HG03135 (cell line): ENCODE measurements at regions not wholly inside any gene's neighbourhood (a gene's known extent, or its start where the extent isn't known, plus 50 kb on each side); places are given as distances from the start of the nearest gene placed in this dataset.
"Not testable (repeated sequence)": the region's sequence is repeated elsewhere in the genome, so short reads cannot be mapped to it uniquely, and the experiment has no call there.

ENCODE experiments used
- ATAC-seq: cut with Tn5 transposase; IDR thresholded peaks from one replicate; pipeline ENCODE4 v1.9.1; 2021; ENCODE audit warnings: mild to moderate bottlenecking, moderate library complexity; ENCODE audit not compliant: unreplicated experiment

GRCh38 chr21:35552483-35552882 lies 503.4 kb upstream of the RUNX1 start:
- not testable (repeated sequence) for ATAC-seq

- ATAC-seq, result no peak
These were observed 500.0 kb upstream of the RUNX1 start for GRCh38 chr21:35548904-35549615.

- ATAC-seq, result no peak
These were observed 499.1 kb upstream of the RUNX1 start for GRCh38 chr21:35547946-35548774.

DNA sequence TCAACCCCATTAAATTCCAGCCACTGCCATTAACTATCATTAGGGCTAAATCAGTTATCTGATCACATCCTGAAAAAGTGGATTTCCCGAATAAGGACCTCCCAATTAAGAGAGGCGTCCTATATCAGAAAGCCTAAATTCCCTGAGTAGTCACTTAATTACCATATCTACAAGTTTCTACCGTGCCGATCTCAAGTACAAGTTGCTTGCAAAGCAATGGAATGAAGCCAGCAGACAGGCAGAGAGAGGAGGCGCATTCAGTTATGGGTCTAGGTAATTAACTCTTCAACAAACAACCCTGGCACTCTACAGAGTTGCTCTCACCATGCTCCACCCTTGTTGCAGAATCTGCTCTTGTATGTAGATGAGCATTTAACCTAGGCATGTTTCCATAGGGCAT lies 494.6 kb upstream of the RUNX1 start:
- no peak for ATAC-seq

DNA sequence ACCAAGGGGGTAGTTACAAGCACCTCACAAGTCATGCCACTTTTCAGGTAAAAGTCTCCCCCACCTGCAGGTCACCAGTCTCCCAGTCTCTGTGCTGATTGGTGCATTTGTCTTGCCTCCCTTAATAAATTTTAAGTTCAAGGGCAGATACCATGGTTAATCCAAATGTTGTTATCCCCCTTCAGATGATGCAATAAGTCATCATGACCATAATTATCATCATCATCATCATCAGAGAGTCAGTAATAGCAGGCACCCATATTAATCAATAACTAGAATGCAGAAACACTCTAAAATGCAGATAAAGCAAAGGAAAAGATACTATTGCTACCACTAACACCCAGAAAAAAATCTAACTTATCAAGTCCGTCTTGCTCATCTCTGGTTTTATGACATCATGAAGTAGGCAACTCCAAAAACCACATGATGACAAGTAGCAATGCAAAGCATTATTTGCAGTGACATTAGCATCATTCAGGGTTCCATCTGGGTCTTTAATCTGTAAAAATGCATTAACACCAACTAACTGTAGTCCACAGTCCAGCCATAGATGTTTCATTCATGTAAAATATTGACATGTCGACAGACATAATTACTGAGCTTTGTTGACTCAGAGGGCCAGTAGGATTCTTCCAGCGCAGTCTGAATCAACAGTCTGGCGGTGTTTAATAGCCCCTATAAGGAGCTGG lies 492.0 kb upstream of the RUNX1 start:
- ATAC-seq, result no peak

DNA sequence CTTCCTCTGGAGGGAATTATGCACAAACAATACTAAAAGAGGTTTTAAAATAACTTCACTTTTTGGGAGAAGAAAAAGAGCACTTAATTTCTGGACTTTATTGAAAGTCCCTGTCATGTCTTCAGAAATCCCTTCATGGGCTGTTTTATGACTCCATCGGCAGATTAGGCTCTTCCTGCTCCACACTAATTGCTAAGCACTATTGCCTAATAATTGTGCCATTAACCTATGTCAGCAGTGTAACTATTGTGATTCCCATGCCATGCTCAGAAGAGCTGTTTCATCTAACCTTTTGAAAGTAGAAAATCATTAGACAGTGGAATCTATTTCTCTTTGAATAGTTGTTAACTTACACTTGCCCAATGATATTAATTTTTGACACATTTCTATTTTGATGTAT lies 489.3 kb upstream of the RUNX1 start:
- ATAC-seq, result no peak

DNA sequence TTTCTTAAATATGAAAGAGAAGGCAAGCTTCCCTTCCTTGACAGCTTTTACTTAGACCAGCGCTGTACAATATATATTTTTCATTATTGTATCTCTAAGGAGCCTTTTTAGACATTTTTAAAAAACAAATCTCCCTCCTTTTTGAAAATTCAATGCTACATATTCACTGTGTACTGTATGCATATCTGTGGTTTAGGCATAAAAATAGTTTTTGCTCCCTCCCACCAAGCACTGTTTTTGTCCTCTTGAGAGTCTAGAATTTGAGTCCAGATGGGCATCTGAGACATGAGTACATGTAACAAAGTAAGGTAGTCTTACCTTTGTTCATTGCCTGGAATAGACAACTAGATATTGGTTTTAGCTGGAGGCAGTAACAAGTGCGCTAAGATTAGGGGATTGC lies 488.5 kb upstream of the RUNX1 start:
- ATAC-seq, result no peak

- ATAC-seq, result no peak
These were observed 484.8 kb upstream of the RUNX1 start for GRCh38 chr21:35533893-35534292.

- ATAC-seq, result no peak
These were observed 481.7 kb upstream of the RUNX1 start for GRCh38 chr21:35530766-35531165.

DNA sequence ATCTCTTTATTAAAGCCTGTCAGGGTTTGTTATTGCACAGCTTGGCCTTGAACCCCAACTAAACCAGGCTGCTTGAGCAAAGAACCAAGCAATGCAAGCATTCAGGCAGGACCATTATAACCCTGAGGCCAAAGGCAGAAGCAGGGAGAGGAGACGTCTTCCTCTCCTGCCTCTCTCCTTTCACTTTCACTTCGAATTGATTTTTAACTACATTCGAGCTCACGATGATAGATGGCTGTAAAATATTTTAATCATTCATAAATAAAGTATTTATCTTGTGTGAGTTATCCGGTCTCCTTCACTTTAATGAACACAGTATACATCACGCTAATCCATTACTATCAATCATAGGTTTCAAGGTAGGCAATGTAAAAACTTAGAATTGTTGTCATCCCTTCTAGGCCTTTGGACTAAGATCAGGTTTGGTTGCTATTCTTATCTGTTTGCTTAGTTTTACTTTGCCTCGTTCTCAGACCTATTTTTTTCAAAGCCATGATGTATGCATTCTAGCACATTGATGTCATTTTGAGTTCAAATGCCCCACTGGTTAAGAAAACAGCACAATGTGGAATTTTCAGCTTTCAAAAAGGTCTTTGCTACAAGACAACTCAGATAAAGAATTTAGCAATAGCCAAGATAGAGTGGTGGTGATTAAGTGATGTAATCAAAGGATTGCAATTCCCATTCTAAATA lies 480.2 kb upstream of the RUNX1 start:
- no peak for ATAC-seq

GRCh38 chr21:35528116-35529042 lies 479.3 kb upstream of the RUNX1 start:
- ATAC-seq, result no peak

DNA sequence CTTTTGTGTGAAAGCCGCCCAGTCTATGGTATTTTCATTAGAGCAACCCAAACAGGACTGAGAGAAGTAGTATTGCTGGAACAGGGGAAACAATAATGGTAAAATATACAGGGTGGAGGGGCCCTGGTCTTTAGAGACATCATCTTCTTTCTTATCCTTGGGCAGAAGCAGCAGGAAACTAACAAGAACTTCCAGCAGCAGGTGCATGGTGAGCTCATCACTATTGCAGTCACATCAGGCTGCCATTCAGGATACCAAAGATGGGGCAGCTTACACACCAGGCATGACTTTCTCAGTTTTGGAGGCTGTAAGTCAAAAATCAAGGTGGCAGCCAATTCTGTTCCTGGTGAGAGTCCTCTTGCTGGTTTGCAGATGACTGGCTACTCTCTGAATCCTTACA lies 478.3 kb upstream of the RUNX1 start:
- ATAC-seq, result no peak

GRCh38 chr21:35525443-35525842 lies 476.3 kb upstream of the RUNX1 start:
- ATAC-seq, result no peak

GRCh38 chr21:35521852-35522505 lies 472.9 kb upstream of the RUNX1 start:
- ATAC-seq, result no peak

DNA sequence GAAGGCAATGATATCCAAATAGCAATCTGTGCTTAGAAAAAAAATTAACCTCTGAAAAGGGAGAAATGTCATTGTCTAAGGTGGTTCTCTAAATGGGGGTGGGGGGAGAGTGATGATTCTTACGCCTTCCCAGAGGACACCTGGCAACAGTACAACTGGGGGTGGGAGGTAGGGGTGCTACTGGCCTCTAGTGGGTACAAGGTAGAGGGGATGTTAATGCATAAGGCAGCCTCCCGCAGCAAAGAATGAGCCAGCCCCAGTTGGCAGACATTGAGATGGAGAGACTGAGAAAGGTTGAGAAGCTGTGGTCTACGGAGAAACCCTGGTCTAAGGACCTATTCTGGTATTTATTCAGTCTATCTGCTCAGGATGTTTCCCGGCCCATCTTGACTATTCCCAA lies 472.2 kb upstream of the RUNX1 start:
- no peak for ATAC-seq

DNA sequence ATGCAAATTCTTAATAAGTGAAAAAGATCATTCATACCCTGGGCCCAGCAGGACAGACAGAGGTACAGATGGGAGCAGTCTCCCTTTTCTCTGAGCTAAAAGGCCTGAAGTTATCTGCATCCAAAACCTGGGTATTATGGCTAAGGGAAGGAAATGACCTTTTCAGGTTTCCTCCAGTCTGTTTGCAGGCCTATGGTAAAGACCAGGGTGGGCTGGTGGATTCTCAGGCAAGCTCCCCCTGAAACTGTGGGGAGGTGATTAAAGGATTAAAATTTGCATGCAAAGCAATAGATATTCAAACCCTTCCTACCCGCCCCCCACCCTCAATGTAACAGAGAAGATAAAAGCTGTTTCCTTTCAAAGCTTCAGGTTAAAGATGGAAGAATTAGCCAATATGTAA lies 471.8 kb upstream of the RUNX1 start:
- ATAC-seq, result no peak

GRCh38 chr21:35520302-35520701 lies 471.2 kb upstream of the RUNX1 start:
- ATAC-seq, result no peak

DNA sequence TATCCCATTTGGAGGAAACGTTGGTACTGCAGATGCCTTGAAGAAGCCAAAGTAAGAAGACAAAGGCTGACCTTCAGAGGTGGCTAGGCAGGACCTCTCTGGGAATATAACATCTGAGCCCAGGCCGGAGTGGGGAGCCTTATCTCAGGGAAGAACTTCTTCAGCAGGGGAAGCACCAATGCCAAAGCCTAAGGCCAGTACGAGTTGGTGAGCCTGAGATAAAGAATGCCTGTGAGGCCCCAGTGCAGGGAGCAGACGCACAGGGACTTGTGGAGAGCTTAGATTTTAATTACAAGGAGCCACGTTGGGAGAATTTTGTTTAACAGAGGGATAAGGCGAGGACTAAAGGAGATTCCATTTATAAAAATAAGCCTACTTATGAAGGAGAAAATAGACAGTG lies 468.8 kb upstream of the RUNX1 start:
- ATAC-seq, result no peak

DNA sequence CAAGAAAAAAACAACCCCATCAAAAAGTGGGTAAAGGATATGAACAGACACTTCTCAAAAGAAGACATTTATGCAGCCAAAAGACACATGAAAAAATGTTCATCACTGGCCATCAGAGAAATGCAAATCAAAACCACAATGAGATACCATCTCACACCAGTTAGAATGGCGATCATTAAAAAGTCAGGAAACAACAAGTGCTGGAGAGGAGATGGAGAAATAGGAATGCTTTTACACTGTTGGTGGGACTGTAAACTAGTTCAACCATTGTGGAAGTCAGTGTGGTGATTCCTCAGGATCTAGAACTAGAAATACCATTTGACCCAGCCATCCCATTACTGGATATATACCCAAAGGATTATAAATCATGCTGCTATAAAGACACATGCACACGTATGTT lies 467.2 kb upstream of the RUNX1 start:
- ATAC-seq, result not testable (repeated sequence)

DNA sequence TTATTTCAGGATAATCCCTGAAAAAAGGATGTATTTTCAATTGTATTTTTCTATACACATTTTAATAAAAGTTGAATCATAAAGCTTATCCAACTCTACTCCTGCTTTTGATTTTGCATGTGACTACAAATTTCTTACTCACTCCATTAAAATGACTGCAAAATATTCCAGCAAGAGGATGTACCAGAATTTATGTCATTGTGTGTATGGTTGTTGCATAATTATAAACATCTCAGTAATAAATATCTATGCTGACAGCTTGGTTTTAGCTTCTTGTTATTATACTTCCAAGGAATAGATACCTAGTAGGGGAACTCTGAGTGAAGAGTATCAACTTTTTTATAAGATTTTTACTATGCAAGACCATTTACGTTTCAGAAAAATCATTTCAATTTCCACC lies 463.2 kb upstream of the RUNX1 start:
- ATAC-seq, result no peak
